HL-60 (cell line): ENCODE measurements at regions not wholly inside any gene's neighbourhood (a gene's known extent, or its start where the extent isn't known, plus 50 kb on each side); places are given as distances from the start of the nearest gene placed in this dataset.
A peak's percentile ranks its signal among the peaks of the same experiment; 100 is the strongest.

Source experiments
- DNase-seq, 2 experiments: peaks; one replicate each; pipeline ENCODE4 v3.0.0-alpha.2; 2010 to 2020; ENCODE audit warnings: low read depth in 1 of 2, low spot score in 1 of 2
- H3K27ac ChIP-seq: fragments of 250-450 bp; sonication (Bioruptor Pico); replicated peaks from 2 replicates; pipeline ENCODE4 v1.5.1; 2020; ENCODE audit warnings: mild to moderate bottlenecking, moderate library complexity
- H3K27me3 ChIP-seq: fragments of 250-450 bp; sonication (Bioruptor Pico); 2 replicates; pipeline ENCODE4 v1.5.1; 2021; ENCODE audit warnings: mild to moderate bottlenecking, moderate library complexity; ENCODE audit not compliant: insufficient read depth, poor library complexity, severe bottlenecking
- H3K4me3 ChIP-seq: replicated peaks from 2 replicates; pipeline ENCODE4 v1.5.1; 2011; ENCODE audit warnings: mild to moderate bottlenecking, control low read depth, low read length; ENCODE audit not compliant: insufficient read depth
- GABPA ChIP-seq: IDR thresholded peaks from 2 replicates; pipeline ENCODE4 v1.6.1; 2012; ENCODE audit warnings: low read depth
- POLR2AphosphoS5 ChIP-seq: IDR thresholded peaks from 2 replicates; pipeline ENCODE4 v1.6.1; 2012; ENCODE audit warnings: low read depth
- SPI1 ChIP-seq: IDR thresholded peaks from 2 replicates; pipeline ENCODE4 v1.6.1; 2012; ENCODE audit warnings: low read depth, mild to moderate bottlenecking, borderline replicate concordance
- TF ChIP-seq, protein P1 (sequence below): IDR thresholded peaks from 2 replicates; pipeline ENCODE4 v1.6.1; 2012; ENCODE audit warnings: low read depth; ENCODE audit not compliant: insufficient replicate concordance
- TF ChIP-seq, protein P2 (sequence below): IDR thresholded peaks from one replicate; pipeline ENCODE4 v1.5.1; 2011; ENCODE audit warnings: low read length, control low read depth, inconsistent platforms; ENCODE audit not compliant: insufficient read depth

DNA sequence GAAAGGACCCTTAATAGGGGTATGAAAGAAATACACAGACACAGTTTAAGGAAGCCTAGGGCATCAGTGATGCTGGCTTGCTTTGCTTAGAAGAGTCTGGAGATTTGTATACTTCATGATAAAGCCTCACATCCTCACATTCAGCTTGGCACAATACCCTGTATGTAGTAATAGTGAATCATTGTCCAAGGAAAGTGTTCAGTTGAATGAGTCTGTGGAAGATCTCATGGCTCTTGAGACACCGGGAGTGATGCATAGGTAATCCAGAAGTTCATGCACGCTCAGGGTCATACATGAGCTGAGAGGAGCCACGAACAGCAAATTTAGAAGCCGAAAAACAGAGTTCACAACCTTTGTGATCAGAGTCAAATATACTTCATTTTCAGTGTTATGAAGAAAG lies 537.2 kb upstream of the TMPRSS15 start:
- TF ChIP-seq, protein P1, sequence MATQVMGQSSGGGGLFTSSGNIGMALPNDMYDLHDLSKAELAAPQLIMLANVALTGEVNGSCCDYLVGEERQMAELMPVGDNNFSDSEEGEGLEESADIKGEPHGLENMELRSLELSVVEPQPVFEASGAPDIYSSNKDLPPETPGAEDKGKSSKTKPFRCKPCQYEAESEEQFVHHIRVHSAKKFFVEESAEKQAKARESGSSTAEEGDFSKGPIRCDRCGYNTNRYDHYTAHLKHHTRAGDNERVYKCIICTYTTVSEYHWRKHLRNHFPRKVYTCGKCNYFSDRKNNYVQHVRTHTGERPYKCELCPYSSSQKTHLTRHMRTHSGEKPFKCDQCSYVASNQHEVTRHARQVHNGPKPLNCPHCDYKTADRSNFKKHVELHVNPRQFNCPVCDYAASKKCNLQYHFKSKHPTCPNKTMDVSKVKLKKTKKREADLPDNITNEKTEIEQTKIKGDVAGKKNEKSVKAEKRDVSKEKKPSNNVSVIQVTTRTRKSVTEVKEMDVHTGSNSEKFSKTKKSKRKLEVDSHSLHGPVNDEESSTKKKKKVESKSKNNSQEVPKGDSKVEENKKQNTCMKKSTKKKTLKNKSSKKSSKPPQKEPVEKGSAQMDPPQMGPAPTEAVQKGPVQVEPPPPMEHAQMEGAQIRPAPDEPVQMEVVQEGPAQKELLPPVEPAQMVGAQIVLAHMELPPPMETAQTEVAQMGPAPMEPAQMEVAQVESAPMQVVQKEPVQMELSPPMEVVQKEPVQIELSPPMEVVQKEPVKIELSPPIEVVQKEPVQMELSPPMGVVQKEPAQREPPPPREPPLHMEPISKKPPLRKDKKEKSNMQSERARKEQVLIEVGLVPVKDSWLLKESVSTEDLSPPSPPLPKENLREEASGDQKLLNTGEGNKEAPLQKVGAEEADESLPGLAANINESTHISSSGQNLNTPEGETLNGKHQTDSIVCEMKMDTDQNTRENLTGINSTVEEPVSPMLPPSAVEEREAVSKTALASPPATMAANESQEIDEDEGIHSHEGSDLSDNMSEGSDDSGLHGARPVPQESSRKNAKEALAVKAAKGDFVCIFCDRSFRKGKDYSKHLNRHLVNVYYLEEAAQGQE: no peak
- TF ChIP-seq GABPA: no peak
- TF ChIP-seq SPI1: no peak
- TF ChIP-seq, protein P2, sequence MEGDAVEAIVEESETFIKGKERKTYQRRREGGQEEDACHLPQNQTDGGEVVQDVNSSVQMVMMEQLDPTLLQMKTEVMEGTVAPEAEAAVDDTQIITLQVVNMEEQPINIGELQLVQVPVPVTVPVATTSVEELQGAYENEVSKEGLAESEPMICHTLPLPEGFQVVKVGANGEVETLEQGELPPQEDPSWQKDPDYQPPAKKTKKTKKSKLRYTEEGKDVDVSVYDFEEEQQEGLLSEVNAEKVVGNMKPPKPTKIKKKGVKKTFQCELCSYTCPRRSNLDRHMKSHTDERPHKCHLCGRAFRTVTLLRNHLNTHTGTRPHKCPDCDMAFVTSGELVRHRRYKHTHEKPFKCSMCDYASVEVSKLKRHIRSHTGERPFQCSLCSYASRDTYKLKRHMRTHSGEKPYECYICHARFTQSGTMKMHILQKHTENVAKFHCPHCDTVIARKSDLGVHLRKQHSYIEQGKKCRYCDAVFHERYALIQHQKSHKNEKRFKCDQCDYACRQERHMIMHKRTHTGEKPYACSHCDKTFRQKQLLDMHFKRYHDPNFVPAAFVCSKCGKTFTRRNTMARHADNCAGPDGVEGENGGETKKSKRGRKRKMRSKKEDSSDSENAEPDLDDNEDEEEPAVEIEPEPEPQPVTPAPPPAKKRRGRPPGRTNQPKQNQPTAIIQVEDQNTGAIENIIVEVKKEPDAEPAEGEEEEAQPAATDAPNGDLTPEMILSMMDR: no peak
- DNase-seq: no peak
- no peaks in the 10 kb centered on the region for H3K27me3 ChIP-seq
- H3K27ac ChIP-seq: no peak overlapping the region
- H3K4me3 ChIP-seq: no peak overlapping the region

DNA sequence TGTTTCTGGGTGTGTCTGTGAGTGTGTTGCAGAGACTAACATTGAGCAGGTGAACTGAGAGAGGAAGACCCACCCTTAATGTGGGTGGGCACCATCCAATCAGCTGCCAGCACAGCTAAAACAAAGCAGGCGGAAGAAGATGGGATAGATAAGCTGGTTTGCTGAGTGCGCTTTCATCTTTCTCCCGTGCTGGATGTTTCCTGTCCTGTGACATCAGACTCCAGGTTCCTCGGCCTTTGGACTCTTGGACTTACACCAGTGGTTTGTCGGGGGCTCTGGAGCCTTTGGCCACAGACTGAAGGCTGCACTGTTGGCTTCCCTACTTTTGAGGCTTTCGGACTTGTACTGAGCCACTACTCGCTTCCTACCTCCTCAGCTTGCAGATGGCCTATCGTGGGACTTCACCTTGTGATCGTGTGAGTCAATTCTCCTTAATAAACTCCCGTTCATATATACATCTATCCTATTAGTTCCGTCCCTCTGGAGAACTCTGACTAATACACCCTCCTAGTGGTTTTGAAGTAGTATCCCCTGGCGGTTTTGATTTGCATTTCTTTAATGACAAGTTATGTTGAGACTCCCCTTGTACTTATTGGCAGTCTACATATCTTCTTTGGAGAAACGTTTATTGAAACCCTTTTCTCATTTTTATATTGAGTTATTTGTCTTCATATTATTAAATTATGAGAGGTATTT lies 546.6 kb upstream of the TMPRSS15 start:
- no peak for DNase-seq
- H3K4me3 ChIP-seq: no peak overlapping the region
- no peak overlapping the region for H3K27ac ChIP-seq
- H3K27me3 ChIP-seq: no peaks in the 10 kb centered on the region
- TF ChIP-seq GABPA (no peak), SPI1 (no peak), POLR2AphosphoS5 (no peak)
- TF ChIP-seq, protein P1: no peak
- TF ChIP-seq, protein P2: no peak

DNA sequence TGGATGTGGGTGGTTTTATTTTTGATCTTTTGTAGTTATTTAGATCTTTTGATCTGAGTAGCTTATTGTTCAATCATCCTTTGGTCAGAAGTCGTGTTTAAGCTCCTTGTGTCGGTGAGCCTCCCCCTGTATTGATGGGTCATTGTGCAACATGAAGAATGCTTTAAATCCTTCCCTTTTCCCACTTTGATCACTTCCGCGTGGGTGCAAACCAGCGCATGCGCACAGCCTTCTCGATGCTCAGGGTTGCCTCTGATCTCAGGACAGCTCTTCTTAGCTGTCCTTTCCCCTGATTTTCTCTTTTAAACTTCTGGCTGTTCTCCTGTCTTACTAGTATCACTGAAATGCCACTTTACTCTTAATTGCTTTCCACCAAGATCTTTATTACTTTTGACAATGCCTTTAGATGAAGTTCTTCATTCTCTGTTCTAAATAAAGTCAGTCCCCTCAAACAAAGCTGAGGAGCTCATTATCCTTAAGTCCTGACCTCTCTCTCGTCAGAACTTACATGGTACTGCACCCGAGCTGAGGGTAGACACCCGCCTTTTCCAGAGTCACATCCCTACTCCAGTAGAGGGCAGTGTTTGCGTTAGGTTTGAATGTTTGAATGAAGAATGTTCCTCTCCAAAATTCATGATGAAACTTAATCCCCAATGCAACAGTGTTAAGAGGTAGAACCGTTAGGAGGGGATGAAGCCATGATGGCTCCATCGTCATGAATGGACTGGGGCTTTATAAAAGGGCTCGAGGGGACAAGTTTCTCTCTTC lies 547.9 kb upstream of the TMPRSS15 start:
- TF ChIP-seq, protein P1: no peak
- TF ChIP-seq, protein P2: peak; percentile 44
- no peak overlapping the region for H3K4me3 ChIP-seq
- no peaks in the 10 kb centered on the region for H3K27me3 ChIP-seq
- peak; percentile 2 to 45 for DNase-seq
- no peak overlapping the region for H3K27ac ChIP-seq
